GM12865 (cell line): ENCODE measurements at regions not wholly inside any gene's neighbourhood (a gene's known extent, or its start where the extent isn't known, plus 50 kb on each side); places are given as distances from the start of the nearest gene placed in this dataset.

ENCODE experiments used
- DNase-seq: peaks from one replicate; pipeline ENCODE4 v3.0.0; 2010; ENCODE audit warnings: low read depth
- H3K4me3 ChIP-seq: 2 replicates; pipeline ENCODE4 v1.5.1; 2011; ENCODE audit warnings: mild to moderate bottlenecking, low read depth, low read length, control low read depth
- TF ChIP-seq, protein P1 (sequence below): IDR thresholded peaks from 2 replicates; pipeline ENCODE4 v1.5.1; 2011; ENCODE audit warnings: low read length, control low read depth, low read depth, inconsistent platforms; ENCODE audit not compliant: insufficient read depth; ENCODE audit errors: missing control alignments

DNA sequence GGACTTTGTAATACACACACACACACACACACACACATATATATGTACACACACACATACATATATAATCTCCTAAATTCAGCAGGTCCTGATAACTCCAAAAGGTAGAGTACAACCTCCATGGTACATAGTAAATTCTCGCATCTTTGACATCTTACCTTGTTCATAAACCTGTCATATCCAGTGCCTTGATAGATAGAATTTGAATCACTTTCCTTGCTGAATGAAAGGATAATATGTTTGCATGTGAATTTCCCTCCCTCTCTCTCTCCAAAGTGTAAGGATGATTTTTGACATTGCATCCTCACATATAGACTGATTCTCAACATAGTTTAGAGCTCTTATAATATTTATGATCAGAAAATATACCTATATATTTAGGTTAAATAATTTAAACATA, 567.1 kb upstream of the ADGRL2 start:
- TF ChIP-seq, protein P1, sequence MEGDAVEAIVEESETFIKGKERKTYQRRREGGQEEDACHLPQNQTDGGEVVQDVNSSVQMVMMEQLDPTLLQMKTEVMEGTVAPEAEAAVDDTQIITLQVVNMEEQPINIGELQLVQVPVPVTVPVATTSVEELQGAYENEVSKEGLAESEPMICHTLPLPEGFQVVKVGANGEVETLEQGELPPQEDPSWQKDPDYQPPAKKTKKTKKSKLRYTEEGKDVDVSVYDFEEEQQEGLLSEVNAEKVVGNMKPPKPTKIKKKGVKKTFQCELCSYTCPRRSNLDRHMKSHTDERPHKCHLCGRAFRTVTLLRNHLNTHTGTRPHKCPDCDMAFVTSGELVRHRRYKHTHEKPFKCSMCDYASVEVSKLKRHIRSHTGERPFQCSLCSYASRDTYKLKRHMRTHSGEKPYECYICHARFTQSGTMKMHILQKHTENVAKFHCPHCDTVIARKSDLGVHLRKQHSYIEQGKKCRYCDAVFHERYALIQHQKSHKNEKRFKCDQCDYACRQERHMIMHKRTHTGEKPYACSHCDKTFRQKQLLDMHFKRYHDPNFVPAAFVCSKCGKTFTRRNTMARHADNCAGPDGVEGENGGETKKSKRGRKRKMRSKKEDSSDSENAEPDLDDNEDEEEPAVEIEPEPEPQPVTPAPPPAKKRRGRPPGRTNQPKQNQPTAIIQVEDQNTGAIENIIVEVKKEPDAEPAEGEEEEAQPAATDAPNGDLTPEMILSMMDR: no peak
- H3K4me3 ChIP-seq: no peak overlapping the region
- DNase-seq: no peak

DNA sequence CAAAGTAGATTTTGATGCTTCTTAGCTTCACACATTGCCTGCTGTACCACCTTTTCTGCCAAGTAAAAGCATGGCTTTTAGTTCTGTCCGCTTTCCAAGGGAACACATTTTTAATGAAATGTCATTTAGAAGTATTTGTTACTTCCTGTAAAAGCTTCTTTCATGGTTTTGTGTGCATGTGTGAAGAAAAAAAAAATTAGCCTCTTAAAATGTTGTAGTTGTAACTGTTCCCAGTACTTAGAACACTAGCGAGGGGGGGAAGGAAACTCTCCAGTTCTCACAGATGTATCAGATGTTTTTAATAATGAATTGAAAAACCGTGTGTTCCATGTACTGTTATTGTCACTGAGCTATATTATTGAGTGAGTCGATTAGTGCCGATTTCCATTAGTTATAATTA, 568.3 kb upstream of the ADGRL2 start:
- TF ChIP-seq, protein P1: no peak
- no peak for DNase-seq
- no peak overlapping the region for H3K4me3 ChIP-seq

DNA sequence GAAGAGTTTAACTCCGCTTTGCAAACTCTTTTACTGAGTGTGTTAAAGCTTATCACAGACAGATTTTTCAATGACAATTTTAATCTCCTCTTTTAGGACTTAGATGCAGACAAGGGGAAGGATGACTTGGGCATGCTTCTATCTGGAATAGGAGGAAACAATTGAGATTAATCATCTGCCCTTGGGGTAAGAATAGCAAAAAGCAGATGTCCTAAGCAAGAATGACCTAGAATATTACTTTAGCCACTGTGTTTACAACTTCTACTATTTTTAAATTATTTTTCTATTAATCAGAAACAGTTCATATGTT, 569.0 kb upstream of the ADGRL2 start:
- TF ChIP-seq, protein P1: no peak
- no peak overlapping the region for H3K4me3 ChIP-seq
- no peak for DNase-seq

DNA sequence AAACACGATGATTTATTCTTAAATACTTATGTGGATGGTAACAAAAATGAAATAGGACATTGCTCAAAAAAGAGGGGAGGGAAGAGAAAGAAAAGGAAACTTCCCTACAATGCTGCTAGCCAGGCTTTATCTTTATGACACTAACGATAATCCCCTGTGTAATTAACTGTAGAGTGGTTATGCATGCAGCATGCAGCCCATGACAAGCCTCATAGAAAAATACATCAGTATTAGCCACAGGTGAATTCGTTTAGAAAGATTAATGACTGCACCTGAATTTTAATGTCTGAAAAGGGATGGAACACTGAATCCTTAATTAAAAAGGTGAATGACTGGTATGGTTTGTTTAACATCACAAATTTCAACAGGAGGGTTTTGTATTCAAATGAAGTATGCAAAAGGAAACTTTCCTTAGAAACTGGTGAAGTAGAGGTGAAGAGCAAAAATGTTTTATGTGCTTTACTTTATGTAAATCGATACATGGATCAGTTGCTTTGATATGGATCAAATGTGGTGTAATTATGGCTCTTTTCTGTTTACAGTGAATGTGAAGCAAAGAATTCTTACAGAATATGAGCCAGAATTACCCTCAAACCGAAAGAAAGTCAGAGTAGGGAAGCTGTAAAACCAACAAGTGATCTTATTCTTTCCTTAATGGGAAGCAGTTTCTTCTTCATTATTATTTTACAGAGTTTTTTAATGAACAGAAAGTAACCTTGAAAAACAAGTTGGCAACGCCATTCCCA, 569.6 kb upstream of the ADGRL2 start:
- TF ChIP-seq, protein P1: no peak
- no peak for DNase-seq
- H3K4me3 ChIP-seq: no peak overlapping the region

DNA sequence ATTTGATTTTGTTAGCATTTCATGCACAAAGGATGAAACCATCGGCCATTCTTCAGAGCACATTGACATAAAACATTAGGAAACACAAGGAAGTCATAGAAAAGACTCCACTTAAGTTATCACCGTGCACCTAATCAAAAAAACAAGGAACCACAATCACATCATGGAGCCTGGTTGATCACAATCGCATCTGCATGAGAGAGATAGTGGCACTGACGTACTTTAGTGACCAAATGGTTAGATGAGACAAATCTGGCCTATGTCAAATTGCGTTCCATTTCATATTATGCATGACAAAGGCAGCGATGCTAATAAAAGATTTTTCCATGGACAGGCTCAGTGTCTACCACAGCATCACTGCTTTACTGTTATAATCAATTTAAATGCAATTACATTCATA, 571.8 kb upstream of the ADGRL2 start:
- TF ChIP-seq, protein P1: no peak
- H3K4me3 ChIP-seq: no peak overlapping the region
- DNase-seq: no peak

DNA sequence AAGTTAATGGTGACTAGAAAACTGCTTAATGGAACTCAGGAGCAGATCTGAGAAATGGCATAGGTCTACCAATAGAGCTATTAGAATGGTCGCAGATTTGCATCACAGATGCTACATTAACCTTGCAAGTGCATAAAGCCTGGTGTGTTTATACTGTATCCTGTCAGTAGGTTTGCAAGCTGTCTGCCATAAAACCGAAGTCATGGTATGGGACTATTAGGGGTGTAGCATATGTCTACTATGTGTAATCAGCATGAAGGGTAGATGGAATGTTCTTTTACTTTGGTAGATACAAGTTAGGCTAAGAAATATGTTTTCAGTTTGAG, 574.2 kb upstream of the ADGRL2 start:
- H3K4me3 ChIP-seq: no peak overlapping the region
- DNase-seq: no peak
- TF ChIP-seq, protein P1: no peak

DNA sequence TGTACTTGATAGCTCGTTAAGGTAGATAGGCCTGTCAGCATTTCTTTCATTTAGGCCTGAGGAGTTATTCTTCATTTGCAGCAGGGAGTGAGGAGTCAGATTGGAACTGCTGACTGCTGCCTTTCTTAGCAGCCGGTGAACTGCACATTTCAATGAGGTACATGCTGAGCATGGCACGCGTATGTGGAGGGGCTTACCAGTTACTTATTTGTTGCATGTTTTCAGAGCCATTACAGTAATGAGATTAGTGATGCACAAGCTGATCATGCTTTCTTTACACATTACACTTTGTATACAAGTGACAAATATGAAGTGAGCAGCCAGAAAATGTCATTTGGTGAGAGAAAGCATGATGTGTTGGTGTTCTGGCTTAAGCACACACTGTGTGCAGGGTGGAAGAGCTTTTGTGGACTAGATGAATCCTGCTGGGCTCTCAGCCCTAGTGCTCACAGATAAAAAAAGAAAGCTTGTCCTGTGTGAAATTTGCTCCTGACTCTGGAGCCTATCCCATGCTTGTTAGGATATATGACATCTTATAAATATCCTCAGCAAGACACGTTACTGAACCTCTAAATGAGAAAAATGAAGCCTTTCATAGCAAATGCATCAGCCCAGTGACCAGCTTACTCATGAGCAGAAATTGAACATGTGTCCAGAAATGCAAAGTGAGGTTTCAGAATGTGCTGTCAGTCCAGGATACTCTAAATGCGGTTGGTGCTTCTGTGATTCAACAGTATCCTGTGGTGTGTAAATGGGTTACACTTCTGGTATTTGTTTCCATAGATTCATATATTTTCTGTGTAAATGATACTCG, 574.7 kb upstream of the ADGRL2 start:
- peak; percentile 89 for DNase-seq
- no peak overlapping the region for H3K4me3 ChIP-seq
- TF ChIP-seq, protein P1: no peak
